GM23248 (cell line): ENCODE measurements at regions not wholly inside any gene's neighbourhood (a gene's known extent, or its start where the extent isn't known, plus 50 kb on each side); places are given as distances from the start of the nearest gene placed in this dataset.

ENCODE experiments used
- EZH2 ChIP-seq: fragments of 200-600 bp; sonication (generic); IDR thresholded peaks from 2 replicates; pipeline ENCODE4 v1.6.1; 2018; ENCODE audit warnings: antibody characterized with exemption, mild to moderate bottlenecking; ENCODE audit not compliant: insufficient read depth, poor library complexity, severe bottlenecking
- EZH2phosphoT487 ChIP-seq: fragments of 200-600 bp; sonication (generic); IDR thresholded peaks from 2 replicates; pipeline ENCODE4 v1.6.1; 2018; ENCODE audit warnings: antibody characterized with exemption, moderate library complexity, mild to moderate bottlenecking, low read depth; ENCODE audit not compliant: insufficient read depth

DNA sequence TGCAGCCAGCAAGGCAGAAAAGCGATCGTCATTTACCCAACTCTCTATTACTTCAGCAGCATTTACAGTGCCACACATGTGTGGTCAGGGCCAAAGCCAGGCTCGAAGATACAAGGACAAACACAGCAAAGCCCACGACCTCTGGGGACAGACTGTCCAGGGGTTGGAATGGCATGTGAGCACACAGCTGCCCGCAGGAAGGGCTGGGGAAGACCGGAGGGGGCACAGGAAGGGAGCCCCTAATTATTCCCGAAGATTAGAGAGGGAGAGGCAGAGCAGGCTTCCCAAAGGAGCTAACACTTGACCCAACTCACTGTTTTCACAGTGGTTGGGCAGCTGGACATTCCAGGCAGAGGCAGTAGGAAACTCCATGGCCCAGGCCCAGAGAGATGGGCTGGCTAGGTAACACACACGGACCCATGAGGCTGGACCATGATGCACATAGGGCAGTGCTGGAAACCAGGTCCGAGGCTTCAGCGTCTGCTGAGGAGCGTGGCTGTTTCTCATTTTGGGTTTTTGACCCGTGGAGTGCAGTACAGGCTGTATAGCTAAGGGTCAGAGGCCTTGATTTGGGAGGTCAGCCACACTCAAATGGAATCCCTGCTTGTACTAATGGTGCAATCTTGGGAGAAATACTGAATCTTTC, 179.8 kb downstream of the FOXO1 start:
- TF ChIP-seq EZH2phosphoT487 = no peak
- TF ChIP-seq EZH2 = no peak
